NCI-H510A (cell line): ENCODE measurements at regions not wholly inside any gene's neighbourhood (a gene's known extent, or its start where the extent isn't known, plus 50 kb on each side); places are given as distances from the start of the nearest gene placed in this dataset.

Source experiments
- DNase-seq: peaks from one replicate; lab custom pipeline; 2025; lab: John Stamatoyannopoulos, UW

DNA sequence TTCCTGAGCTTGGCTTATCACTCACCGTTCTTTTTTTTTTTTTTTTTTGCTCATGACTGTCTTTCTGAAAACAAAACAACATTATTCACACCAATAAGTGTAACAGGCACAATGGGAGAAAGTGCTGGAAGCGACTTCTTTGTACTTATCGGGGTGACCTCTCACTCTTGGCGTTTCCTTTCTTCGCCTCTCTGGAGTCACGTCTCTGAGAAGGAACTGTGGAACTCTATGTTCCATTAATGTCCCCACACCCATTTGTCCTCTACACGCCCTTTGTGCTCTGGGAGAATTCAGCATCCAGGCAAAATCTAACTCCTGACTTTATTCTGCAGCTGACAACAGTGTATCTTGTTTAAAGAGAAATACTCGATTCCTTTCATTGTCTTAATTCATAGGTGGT lies 70.8 kb upstream of the FAM204A start:
- DNase-seq: no peak

DNA sequence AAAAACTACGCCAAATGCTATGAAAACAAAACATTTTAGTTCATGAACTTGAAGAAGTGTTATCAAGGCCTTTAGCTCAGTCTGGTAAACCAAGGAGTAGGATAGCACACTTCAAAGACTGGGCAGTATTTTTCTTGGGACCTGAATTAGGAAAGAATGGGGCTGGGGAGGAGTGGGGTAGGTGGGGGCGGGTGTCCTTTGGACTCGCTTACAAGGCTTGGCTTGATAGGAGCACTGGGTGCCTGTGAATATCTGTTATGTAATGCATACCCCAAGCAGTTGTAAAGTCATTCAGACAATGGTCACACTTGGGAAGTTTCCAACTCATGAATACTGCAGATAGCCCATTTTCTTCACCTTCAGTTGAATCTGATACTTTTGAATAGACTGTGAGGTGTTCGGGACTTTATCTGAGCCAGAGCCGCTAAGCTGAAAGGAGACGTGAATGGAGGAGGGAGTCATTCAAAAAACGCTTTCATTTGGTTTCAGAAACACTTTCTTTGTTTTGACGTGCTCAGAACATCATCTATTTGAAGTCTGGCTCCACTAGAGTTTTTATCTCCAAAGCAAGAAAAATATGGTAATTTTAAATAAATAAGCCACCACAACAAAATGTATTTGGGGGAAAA lies 70.1 kb upstream of the FAM204A start:
- no peak for DNase-seq

DNA sequence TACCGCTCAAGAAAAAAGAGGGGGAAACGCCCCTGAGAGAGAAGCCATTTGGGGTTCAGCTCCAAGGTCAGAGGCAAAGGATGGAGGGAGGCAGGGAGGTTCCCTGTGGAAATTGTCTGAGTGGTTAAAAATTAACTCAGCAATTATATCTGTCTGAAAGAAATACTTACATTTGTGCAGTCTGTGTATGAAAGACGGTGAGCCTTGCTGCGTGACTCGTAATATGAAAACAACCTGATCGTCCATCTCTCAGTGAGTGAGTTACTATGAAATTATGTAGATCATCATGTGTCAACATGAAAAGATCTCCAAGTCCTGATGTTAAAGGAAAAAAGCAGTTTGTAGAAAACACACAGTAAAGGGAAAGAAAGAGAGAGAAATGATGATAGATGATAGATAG lies 67.2 kb upstream of the FAM204A start:
- no peak for DNase-seq

DNA sequence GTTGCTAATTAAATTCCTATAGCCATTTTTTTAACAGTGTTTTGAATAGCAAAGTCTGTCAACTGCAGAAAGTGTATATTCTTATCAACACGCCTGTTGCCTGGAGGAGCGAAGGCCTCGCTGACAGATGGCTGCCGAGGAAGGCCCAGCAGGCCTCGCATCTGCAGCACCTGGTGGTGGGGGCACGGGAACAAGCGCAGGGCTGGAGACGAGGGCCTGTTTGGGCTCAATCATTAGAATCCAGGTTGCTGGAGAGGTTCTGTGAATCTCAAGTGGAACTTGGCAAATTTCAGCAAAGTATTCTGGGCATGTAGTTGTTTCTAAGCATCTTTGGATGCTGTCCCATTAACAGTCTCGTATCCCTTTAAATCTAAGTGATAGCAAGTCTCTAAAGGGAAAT lies 66.1 kb upstream of the FAM204A start:
- no peak for DNase-seq

DNA sequence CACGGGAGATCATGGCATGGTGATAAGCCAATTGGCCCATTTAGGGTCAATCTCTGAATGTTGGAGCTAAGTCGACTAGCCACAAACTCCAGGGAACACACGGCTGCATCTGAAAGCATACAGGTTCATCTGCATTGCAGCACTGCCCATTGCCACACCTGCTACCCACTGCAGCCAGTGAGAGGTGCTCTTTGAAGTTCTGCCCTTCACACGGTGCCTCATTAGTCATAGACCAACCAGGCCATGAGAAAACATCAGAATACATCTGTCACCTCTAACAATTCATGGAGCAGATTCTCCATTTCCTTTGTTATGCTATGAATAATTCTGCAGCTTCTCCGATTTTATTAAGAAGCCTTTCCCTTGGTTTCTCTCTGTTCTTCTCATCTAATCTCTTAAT lies 65.7 kb upstream of the FAM204A start:
- DNase-seq: no peak

DNA sequence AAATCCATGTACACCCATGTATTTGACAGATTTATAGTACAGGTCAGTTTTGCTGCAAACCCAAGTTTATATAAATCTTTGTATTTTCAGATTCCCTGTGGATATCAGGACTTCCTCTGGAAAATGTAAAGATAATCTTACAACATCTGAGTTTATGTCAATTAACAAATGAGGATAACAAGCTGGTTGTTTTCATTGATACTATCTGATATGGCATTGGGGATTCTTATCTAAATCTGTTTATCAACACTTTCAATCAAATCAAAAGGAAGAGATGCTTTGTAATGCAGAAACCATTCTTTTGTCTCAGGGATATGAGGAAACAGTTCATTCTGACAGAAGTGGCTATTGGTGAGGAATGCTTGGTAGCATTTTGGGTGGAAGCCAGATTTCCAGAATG lies 64.9 kb upstream of the FAM204A start:
- no peak for DNase-seq

DNA sequence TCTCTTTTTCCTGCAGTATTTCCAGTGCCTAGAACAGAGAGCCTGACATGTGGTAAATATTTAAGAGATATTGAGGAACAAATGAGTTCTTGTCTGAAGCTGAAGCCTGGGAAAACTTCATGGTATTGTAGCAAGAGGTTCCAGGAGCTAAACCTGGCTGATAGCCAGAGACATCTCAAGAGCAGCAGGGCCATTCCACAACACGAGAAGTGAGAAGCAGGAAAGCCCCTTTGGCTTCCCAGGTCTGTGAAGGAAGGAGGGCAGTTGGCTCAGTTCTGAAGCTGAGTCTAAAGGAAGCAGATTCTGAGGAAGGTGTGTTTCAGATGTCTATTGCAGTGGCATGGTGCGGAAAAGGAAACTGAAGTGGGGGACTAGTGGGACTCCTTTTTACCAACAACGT lies 63.8 kb upstream of the FAM204A start:
- DNase-seq: no peak

DNA sequence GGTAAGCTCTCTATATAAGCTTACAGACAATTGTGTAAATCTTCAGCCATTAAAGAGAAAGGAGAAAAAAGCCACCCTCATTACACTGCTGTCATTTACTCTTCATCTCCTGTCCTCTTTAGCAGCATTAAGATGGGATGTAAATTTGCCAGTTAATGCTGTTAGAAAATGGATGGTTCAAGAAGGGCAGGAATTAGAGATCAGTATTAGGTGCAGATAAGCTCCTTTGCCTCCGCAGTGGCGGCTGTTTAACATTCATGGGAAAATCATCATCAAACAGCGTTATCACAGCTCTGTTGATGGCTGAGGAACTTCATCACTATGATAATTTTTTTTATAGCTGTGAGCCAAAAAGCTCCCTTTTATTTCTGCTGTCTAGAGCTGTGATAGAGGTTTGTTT lies 61.8 kb upstream of the FAM204A start:
- DNase-seq: no peak

DNA sequence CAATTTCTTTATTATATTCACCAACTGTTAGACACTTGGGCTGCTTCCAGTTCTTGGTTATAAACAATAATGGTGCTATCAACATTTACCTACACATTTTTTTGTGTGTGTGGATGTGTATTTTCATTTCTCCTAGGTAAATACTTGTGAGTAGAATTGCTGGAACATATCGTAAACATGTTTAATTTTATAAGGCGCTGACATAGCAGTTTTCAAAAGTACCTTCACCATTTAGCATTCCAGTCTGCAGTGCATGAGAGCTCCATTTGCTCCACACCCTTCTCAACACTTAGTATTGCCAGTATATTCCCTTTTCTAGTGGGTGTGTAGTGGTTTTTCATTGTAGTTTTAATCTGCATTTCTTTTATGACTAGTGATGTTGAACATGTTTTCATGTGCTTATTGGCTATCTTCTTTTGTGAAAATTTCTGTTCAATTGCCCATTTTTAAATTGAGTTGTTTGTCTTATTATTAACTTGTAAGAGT lies 59.6 kb upstream of the FAM204A start:
- DNase-seq: no peak

DNA sequence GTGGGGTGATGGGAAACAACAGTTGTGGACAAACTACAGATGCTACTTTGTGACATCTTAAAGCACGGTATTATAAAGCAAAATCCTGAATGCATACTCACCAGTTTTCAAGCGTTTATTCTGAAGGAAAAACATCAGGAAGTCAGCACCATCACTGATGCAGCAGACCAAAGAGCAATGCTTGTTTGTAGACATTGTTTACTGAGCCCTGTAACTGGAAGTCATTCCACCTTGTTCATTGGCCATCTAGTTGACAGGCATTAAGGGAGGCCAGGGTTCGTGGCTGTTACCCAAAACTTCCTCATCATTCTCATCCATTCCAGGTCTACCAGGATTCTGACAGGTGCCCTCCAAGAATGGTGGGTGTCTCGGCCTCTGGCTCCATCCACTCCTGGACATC lies 55.3 kb upstream of the FAM204A start:
- no peak for DNase-seq

DNA sequence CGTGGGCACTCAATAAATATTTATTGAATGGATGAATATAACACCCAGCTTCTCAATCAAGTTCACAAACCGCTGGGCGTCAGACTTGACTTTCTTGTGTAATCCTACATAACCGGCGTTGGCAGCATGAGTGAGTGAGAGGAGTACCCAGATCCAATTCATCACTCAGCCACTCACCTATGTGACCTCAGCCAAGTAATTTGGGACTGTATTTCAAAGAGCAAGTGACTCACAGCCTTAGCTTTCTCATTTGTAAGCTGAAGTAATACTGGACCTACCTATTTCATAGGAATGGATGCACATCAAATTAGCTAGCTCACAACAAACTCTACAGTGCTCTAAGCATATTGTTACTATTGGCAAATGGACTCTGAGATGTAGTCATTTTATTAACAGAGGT lies 53.8 kb upstream of the FAM204A start:
- no peak for DNase-seq

DNA sequence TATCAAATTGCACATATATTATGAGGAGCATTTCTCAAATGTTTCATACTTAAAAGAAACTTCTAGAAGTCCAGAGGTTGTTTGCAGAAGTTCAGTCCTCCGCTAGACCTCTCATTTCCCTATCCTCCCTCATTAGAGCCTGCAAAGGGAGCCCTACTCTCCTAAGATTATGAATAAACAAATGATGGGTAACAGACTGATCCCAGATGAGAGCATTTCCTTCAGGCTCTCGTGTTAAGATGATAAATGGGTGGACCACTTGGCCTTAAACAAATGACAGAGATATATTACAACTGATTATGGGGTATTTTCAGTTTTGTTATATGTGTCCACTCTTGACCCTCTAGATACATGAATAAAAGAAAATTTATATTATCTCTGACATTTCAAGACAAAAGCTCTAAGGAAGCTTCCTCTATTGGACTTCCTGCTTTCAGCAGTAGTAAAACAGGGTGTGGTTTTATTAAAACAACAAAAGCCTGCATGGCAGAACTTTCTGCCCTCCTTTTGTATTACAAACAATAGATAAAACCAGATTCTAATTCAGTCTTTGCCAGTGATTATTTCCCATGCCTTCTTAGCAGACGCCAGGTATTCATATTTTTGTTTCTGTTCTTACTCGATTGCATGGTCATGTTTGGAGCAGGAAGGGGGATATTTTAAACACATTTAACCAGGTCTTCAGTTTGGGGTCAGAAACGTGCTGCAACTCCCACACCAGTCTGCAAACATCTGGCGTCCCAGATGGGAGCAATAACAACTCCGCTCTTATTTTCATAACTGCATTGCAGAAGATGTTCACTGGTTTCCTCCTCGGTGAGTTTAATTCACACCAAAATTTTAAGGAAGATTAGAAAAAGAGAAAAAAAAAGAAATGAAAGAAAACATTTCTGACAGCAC lies 52.4 kb upstream of the FAM204A start:
- DNase-seq: no peak

DNA sequence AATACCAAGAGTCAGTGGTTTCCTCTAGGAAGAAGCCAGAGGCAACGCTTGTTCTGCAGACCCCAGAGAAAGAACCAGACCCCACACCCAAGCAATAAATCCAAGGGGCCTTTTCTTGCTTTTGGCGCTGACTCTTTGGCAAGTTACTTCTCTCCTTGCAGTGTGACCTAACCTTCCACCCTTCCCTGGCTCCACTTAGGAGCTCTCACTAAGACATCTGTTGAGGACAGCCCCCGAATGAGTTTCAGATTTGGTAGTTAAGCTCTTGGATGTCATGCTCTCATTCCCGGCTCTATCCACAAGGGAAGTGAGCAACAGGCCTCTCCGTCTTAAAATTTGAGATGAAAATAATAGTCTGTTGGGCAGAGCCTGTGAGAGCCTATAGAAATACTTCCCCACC lies 50.6 kb upstream of the FAM204A start:
- DNase-seq: no peak
